ENCODE measurements at regions not wholly inside any gene's neighbourhood (a gene's known extent, or its start where the extent isn't known, plus 50 kb on each side); places are given as distances from the start of the nearest gene placed in this dataset.
"Not testable (repeated sequence)": the region's sequence is repeated elsewhere in the genome, so short reads cannot be mapped to it uniquely, and the experiment has no call there.

DNA sequence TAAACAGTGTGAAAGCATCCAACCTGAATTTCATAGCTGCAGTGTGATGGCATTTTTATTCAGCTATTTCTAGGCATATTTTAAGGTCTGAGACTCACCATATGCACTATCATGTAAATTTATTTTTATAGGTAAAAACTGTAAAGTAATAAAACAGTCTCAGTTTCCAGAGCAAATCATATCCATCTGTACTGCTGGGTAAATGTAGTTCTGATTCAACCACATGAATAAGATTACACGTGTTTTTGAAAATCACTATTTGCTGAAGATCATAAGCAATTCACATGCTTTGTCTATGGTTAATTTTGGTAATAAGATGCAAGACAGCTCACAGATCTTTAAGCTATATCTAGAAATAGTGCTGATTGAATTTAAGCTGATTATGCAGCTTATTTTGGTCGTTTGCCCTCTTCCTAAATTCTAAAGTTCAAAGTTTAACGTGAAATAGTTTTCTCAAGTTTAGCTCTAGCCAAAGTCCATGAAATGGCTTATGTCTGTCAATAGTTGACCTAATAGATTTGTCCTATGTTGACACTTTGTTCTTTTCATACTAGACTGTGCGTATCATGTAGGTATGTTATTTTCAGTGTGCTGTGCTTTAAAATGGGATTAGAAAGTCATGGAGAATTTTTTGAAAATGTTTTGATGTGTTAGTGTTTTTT lies 489.0 kb downstream of the USP25 start:
- TF ChIP-seq, protein P1, sequence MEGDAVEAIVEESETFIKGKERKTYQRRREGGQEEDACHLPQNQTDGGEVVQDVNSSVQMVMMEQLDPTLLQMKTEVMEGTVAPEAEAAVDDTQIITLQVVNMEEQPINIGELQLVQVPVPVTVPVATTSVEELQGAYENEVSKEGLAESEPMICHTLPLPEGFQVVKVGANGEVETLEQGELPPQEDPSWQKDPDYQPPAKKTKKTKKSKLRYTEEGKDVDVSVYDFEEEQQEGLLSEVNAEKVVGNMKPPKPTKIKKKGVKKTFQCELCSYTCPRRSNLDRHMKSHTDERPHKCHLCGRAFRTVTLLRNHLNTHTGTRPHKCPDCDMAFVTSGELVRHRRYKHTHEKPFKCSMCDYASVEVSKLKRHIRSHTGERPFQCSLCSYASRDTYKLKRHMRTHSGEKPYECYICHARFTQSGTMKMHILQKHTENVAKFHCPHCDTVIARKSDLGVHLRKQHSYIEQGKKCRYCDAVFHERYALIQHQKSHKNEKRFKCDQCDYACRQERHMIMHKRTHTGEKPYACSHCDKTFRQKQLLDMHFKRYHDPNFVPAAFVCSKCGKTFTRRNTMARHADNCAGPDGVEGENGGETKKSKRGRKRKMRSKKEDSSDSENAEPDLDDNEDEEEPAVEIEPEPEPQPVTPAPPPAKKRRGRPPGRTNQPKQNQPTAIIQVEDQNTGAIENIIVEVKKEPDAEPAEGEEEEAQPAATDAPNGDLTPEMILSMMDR (IDR thresholded peaks at IDR 0.05 in 4 of 5, conservative IDR thresholded peaks at IDR 0.05 in 1 of 5) = no peak

DNA sequence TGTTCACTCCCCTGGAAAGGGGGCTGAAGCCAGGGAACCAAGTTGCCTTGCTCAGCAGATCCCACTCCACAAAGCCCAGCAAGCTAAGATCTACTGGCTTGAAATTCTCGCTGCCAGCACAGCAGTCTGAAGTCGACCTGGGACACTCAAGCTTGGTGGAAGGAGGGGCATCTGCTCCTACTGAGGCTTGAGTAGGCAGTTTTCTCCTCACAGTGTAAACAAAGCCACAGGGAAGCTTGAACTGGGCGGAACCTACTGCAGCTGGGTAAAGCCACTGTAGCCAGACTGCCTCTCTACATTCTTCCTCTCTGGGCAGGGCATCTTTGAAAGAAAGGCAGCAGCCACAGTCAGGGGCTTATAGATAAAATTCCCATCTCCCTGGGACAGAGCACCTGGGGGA lies 495.0 kb downstream of the USP25 start:
- H3K9me3 ChIP-seq; DNase-seq; H3K4me1 ChIP-seq; intact Hi-C loops (cut with DNase I; ENCODE audit: low total_unique reads); H3K27me3 ChIP-seq; H3K4me3 ChIP-seq; in situ Hi-C loops (cut with MboI; ENCODE audit: low sequenced_read_pairs in 4 of 4); ATAC-seq; H3K27ac ChIP-seq: not testable (repeated sequence)
- peaks cover 0 to 16% of the 10 kb centered on the region in 2 donors for H3K36me3 ChIP-seq

More for the DNA sequence above, 489.0 kb downstream of the USP25 start:
- H3K4me1 ChIP-seq = peaks cover 0 to 21% of the 10 kb centered on the region in 2 donors
- no peaks in the 10 kb centered on the region for H3K27me3 ChIP-seq
- no peaks in the 10 kb centered on the region for H3K9me3 ChIP-seq
- no peak overlapping the region for H3K4me3 ChIP-seq
- intact Hi-C loops (cut with DNase I; ENCODE audit: low total_unique reads) = loop anchor here (5.0 kb wide), 1 partner anchor 38 kb away; no protein-coding TSS in a partner anchor
- in situ Hi-C loops (cut with MboI; ENCODE audit: low sequenced_read_pairs in 4 of 4) = loop anchor here in 1 of 4 donors (10.0 kb wide), 1 partner anchor 134 kb away; no protein-coding TSS in a partner anchor
- peaks cover 0 to 6% of the 10 kb centered on the region in 2 donors for H3K36me3 ChIP-seq
- DNase-seq = no peak
- H3K27ac ChIP-seq = no peak overlapping the region
- ATAC-seq = no peak

DNA sequence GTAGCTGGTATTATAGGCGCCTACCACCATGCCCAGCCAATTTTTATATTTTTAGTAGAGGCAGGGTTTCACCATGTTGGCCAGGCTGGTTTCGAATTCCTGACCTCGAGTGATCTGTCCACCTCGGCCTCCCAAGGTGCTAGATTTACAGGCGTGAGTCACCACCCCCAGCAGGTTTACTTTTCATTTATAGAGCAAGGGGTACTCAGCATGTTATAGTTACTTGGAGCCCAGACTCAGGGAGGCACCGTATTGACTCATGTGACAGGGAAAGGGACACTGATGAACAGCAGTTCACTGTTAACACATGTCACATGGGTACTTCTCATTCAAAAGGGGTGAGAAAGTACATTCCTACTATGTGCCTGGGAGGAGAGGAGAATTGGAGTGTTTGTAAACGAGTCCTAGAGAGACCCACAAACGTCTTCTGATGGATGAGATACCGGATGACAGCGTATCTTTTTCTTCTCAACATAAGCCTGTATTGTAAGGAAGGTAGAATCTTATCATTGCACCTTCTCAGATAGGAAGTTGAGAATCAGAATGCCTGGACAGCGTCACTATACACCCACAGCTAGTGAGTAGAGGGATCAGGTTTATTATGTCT lies 510.0 kb downstream of the USP25 start:
- TF ChIP-seq, protein P1 (IDR thresholded peaks at IDR 0.05 in 4 of 5, conservative IDR thresholded peaks at IDR 0.05 in 1 of 5) = no peak
- TF ChIP-seq POLR2A (IDR thresholded peaks at IDR 0.05) = no peak
- no peaks in the 10 kb centered on the region for H3K27me3 ChIP-seq
- H3K4me1 ChIP-seq = peaks cover 0 to 4% of the 10 kb centered on the region in 2 donors
- in situ Hi-C loops (cut with MboI; ENCODE audit: low sequenced_read_pairs in 4 of 4) = no loop called here
- peak; percentile 89 to 93 for ATAC-seq
- intact Hi-C loops (cut with DNase I; ENCODE audit: low total_unique reads) = no loop called here
- H3K36me3 ChIP-seq = no peaks in the 10 kb centered on the region
- H3K27ac ChIP-seq = peak overlapping the region in 3 of 4 donors; percentile 20 to 46 (median 33)
- DNase-seq = peak; percentile 16 to 74
- H3K9me3 ChIP-seq = no peaks in the 10 kb centered on the region
- H3K4me3 ChIP-seq = no peak overlapping the region

DNA sequence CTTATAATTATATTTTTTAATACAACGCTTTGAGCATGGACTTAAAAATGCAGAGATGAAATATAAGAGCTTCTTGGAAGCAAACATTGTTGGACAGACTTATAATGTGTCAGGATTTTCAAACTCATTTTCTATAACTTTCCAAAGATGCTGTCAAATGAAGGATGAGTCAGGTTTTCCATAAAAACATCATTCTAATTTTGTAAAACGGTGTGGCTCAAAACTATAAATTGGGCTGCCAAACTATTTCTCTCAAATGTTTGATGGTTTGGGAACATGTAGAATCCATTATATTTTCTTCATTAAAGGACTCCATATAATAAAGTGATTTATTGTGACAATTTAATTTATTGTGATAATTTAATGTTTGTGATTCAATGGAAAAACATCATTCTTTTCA lies 511.2 kb downstream of the USP25 start:
- no peak for ATAC-seq
- intact Hi-C loops (cut with DNase I; ENCODE audit: low total_unique reads) = no loop called here

DNA sequence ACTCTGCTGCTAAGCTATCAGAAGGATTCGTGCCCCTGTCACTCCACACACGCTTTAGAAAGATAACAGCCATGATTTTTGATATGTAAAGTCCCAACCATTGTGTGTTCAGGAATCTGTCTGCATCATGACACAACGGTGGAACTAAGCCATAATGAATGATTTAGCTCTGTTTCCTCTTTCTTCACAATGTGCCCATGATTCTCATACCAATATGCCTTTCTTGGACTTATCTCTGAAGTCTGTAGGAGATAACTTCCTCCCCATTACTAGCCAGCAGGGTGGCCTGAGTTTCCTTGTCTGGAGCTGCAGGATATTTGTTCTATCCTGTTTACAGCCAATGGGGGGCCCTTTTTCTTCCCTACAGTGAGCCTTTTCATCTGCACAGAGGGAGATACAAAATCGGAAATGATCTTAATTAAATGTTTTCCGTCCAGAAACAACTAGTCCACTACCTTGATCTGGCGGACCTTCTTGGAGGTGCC lies 511.7 kb downstream of the USP25 start:
- no peak for ATAC-seq
- H3K36me3 ChIP-seq = no peaks in the 10 kb centered on the region
- H3K4me1 ChIP-seq = peaks cover 0 to 4% of the 10 kb centered on the region in 2 donors
- no peak for DNase-seq
- in situ Hi-C loops (cut with MboI; ENCODE audit: low sequenced_read_pairs in 4 of 4) = no loop called here
- H3K27ac ChIP-seq = peak overlapping the region in 2 of 4 donors; percentile 12
- no peaks in the 10 kb centered on the region for H3K27me3 ChIP-seq
- intact Hi-C loops (cut with DNase I; ENCODE audit: low total_unique reads) = no loop called here
- no peaks in the 10 kb centered on the region for H3K9me3 ChIP-seq
- TF ChIP-seq, protein P1 (IDR thresholded peaks at IDR 0.05 in 4 of 5, conservative IDR thresholded peaks at IDR 0.05 in 1 of 5) = no peak
- H3K4me3 ChIP-seq = no peak overlapping the region

More for the DNA sequence above, 511.2 kb downstream of the USP25 start:
- H3K9me3 ChIP-seq = no peaks in the 10 kb centered on the region
- H3K4me3 ChIP-seq = no peak overlapping the region
- TF ChIP-seq, protein P1 (IDR thresholded peaks at IDR 0.05 in 4 of 5, conservative IDR thresholded peaks at IDR 0.05 in 1 of 5) = no peak
- no peak for TF ChIP-seq POLR2A (IDR thresholded peaks at IDR 0.05)
- H3K4me1 ChIP-seq = peaks cover 0 to 4% of the 10 kb centered on the region in 2 donors
- DNase-seq = no peak
- in situ Hi-C loops (cut with MboI; ENCODE audit: low sequenced_read_pairs in 4 of 4) = no loop called here
- H3K27ac ChIP-seq = peak overlapping the region in 1 of 4 donors; percentile 12
- no peaks in the 10 kb centered on the region for H3K27me3 ChIP-seq
- H3K36me3 ChIP-seq = no peaks in the 10 kb centered on the region

Data from gastrocnemius medialis (tissue), 4 donors.